GM19238 (cell line): ENCODE measurements at regions not wholly inside any gene's neighbourhood (a gene's known extent, or its start where the extent isn't known, plus 50 kb on each side); places are given as distances from the start of the nearest gene placed in this dataset.
"Not testable (repeated sequence)": the region's sequence is repeated elsewhere in the genome, so short reads cannot be mapped to it uniquely, and the experiment has no call there.

Experiments used
- DNase-seq: peaks from one replicate; pipeline ENCODE4 v3.0.0; 2011; ENCODE audit warnings: low spot score; ENCODE audit not compliant: insufficient read length

GRCh38 chr3:98702166-98702565, 61.0 kb upstream of the ST3GAL6 start:
- DNase-seq: no peak

GRCh38 chr3:98705212-98705611, 57.9 kb upstream of the ST3GAL6 start:
- no peak for DNase-seq

GRCh38 chr3:98705694-98706093, 57.4 kb upstream of the ST3GAL6 start:
- DNase-seq: no peak

GRCh38 chr3:98708681-98709080, 54.5 kb upstream of the ST3GAL6 start:
- DNase-seq: not testable (repeated sequence)

GRCh38 chr3:98709441-98709840, 53.7 kb upstream of the ST3GAL6 start:
- DNase-seq: no peak

GRCh38 chr3:98710067-98710659, 53.0 kb upstream of the ST3GAL6 start:
- no peak for DNase-seq

- DNase-seq: no peak
Observed at GRCh38 chr3:98711426-98711825, 51.7 kb upstream of the ST3GAL6 start.

- no peak for DNase-seq
Observed at GRCh38 chr3:98712726-98713125, 50.4 kb upstream of the ST3GAL6 start.

GRCh38 chr3:98713332-98713731, 49.8 kb upstream of the ST3GAL6 start:
- not testable (repeated sequence) for DNase-seq
